AG08396 (cell line): ENCODE measurements at regions not wholly inside any gene's neighbourhood (a gene's known extent, or its start where the extent isn't known, plus 50 kb on each side); places are given as distances from the start of the nearest gene placed in this dataset.
A peak's percentile ranks its signal among the peaks of the same experiment; 100 is the strongest.

Source experiments
- DNase-seq: peaks from one replicate; pipeline ENCODE4 v3.0.0; 2012; ENCODE audit warnings: low spot score, mixed read lengths

DNA sequence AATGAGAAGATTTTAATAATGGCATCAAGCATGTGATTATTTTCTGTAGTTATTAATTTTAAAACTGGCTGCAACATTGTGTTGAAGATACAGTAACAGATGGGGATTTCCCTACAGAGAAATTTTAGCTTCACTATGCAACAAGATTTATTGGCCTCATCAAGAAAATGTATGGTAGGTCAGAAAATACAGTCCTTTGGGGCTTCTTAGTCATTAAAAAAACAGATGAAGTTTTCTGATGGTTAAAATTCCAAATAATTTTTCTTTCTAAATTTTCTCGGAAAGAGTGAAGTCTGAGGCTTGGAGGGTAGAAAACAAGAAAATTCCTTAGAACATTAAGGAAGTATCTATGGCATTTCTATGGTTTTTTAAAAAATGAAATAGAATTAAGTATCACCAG lies 1790.8 kb upstream of the PCDH20 start:
- no peak for DNase-seq

DNA sequence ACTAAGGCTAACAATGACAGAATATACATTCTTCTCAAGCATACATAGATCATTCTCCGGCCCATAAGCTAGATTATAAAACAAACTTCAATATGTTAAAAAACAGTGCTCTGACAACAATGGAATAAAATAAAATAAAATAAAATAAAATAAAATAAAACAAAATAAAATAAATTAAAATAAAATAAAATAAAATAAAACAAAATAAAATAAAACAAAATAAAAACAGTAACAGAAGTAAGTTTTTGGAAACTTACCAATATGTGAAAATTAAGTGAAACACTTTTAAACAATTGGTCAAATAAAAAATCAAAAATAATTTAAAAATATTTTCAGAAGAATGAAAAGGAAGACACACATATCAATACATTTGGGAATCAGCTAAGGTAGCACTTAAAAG lies 1785.8 kb upstream of the PCDH20 start:
- DNase-seq = no peak

DNA sequence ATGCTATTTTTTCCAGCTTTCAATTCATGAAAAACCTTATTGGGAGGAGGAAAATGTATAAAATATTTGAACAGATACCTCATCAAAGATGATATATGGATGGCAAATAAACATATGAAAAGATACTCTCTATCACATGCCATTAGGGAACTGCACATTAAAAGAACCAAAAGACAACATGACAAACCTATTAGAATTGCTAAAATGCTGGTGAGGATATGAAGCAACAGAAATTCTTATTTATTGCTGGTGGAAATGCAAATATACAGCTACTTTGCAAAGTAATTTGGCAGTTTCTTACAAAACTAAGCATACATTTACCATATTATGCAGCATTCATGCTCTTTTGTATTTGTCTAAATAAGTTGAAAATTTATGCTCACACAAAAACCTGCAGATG lies 1783.9 kb upstream of the PCDH20 start:
- DNase-seq = no peak

DNA sequence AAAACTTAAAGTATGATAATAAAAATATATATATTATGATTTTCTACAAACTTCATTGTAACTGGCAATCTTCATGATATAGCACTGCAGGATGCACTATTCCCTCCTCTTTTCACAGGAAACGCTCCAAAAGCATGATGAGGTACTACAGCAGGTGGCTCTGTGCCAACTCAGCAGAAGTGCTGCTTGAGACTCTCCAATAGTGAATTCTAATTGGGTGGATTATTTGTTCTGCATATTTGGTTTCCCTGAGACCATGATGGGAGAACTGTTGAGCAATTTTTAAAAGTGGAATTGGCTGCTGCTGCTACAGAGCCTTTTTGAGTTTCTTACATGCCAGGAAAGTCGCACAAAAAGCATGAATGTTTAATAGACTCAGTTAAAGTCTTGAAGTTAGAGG lies 1782.4 kb upstream of the PCDH20 start:
- DNase-seq = no peak

DNA sequence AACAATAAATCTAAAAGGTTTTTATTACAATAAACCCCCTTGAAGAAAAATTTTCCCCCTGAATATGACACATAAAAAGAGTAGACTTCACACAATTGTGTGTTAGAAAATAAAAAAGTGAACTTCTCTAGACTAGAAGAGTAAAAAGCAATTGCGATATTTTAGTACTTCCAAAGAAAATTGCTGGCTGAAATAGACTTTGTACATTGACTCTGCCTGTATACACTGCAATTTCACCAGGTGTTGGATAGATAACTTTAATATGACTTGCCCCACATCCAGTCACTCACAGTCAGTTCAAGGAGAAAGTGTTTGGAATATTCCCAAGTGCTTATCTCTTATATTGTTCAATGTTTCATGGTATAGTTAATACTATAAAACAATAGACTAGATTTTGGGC lies 1780.1 kb upstream of the PCDH20 start:
- no peak for DNase-seq

DNA sequence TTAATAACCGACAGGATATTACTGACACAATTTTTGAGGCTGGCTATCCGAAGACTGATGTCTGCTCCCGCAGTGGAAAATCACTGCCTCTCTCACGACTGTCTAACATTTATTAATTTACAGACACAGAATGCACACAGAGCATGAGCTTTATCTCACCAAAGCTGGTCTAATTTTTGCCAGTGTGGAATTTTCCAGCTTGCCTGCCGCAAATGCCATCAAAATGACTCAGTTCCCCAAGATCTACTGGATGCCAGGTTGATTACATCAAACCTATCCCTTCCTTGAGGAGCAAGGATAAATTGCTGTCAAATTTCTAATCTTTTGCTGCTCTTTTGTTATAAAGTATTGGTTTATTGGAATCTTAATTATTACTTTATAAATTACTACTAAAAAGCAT lies 1775.1 kb upstream of the PCDH20 start:
- no peak for DNase-seq

DNA sequence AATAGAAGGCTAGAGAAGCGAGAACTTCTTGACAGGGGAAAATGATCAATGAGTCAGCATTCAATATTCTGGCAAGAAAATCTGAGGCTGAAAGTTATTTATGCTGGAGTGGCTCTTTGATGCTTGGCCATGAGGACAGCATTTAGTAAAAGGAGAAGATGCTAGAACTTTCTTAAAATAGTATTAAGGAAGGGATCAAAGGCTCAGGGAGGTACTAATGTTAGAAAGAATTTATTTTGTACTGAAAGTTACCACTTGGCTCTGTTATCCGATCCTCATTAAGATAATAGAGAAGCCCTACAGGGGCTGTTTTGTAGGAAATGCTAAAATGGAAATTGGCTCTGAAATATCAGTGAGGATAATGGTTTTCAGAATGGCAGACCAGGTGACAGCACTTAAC lies 1774.6 kb upstream of the PCDH20 start:
- DNase-seq = no peak

DNA sequence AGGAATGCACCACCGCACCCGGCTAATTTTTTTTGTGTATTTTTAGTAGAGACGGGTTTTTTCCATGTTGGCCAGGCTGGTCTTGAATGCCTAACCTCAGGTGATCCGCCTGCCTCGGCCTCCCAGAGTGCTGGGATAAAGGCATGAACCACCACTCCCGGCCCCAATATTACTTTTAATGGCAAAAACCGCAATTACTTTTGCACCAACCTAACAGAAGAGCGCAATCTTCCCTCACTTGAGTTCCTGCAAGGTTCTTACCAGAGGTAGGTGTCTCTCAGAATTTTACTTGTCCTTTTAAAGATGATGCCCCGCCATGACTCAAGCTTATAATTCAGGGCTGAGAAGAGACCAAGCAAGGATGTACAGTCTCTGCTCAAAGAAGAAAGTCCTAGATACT lies 1774.1 kb upstream of the PCDH20 start:
- no peak for DNase-seq

DNA sequence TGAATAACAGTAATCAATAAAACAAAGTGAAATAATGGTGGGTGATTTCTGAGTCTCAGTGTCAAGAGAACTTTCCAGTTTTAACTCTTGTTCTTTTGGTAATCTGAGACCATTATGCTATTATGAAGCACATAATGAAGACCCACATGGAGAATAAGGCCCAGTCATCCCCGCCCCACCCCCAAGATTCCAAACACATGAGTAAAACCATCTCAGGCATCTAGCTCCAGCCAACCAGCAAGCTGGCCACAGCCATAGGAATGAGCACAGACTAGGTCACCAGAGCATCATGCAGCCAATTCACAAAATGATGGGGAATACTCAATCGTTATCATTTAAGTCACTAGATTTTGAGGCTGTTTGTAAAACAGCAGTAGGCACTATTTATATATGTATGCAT lies 1769.0 kb upstream of the PCDH20 start:
- peak; percentile 1 for DNase-seq

DNA sequence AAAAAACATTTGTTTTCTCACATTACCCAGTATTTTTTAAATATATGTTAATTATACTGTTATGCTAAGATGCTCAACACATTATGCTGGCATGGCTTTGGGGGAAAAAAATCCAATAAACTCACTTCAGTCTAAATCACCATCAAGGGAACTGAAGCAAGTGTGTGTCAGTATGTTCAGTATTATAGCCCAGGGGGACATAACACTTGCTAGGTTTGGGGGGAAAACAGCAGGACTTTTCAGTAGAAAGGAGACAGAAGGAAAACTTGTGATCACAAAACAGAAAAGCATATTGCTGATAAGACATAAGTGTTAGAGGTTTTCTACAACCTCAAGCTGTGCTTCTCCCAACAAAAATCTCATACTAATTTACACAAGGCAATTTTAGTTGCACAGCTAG lies 1759.9 kb upstream of the PCDH20 start:
- no peak for DNase-seq

DNA sequence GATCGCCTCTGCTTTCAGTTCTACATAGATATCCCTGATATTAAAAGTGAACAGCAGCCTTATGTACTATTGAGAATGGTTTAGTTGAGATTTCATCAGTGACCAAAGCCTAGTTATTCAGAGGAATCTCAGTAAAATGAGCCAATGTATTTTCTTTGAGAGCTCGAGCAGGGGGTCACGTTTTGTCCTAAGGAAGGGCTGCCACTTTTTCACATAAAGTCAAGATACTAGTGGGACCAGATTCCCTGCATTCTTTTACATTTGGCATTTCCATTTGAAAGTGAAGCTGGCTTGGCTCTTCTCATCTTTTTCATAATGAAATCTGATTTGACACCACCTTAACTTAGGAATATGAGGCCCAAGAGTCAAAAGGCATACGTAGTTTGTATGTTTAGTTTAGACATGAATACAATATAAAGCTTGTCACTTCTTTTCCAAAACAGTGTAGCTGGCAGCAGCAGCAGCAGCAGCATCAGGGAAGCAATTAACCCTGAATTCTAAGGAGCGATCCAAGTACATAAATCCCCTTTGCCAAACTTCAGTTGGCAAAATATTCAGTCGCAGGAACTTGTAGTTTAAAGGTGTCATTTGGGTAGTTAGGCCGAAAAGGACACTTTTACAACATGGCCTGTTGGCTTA lies 1752.2 kb upstream of the PCDH20 start:
- no peak for DNase-seq

DNA sequence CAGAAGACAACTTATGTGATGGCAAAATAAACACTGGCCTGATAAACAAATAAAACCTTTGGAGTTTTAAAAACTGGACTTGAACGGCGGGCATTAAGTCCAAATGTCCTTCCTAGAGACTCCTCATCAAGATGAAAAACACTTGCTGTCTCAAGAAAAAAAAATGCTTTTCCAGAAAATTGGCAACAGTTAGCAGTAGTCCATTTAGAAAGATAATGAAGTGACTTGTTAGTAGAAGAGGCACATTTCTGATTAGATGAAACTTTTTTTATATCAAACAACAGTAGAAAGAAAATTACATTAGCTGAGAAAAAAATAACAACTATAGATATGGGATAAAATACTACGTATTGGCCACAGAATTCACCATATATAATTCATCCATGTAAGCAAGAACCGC lies 1750.7 kb upstream of the PCDH20 start:
- DNase-seq = no peak

DNA sequence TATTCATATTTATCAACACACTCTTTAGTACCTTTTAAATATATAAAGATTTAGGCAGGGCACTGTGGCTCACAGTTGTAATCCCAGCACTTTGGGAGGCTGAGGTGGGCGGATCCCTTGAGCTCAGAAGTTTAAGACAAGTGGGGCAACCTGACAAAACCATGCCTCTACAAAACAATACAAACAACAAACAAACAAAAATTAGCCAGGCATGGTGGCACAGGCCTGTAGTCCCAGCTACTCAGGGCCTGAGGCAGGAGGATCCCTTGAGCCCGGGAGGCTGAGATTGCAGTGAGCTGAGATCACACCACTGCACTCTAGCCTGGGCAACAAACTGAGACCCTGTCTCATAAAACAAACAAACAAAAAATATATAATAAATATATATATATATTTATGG lies 1748.3 kb upstream of the PCDH20 start:
- DNase-seq = no peak

DNA sequence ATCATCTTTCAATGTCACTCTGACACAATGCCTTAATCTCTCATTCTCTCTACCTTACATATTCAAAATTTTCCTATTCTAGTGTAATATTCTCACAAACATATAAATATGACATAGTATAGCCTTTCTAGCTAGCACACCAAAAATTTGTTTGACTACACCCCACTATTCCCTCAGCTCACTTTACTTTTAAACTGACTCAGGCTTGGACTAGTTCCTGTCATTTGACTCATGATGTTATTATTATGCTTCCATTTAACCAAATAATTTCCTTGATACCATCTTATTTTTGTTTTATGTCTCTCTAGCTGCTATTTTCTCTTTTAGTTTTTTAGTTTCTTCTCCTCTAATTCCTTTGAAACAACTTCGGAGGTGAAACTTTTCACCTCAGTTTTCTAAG lies 1745.6 kb upstream of the PCDH20 start:
- no peak for DNase-seq

DNA sequence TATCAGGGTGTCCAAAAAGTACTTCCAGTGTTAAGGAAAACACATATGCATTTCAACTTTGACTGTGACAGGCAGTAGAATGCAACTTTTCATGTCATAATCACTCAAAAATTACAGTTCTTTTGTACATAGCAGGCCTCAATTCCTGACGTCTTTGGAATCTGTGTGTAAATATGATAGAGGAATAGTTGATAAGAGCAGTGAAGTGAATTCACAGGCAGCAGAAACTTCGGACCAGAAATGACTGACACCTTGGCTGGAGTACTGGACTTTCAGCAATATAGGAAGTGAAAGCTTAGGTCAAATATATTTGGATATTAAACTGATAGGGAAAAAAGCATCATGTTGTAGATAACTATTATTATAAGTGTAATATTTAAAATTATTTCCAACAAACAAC lies 1741.2 kb upstream of the PCDH20 start:
- no peak for DNase-seq

DNA sequence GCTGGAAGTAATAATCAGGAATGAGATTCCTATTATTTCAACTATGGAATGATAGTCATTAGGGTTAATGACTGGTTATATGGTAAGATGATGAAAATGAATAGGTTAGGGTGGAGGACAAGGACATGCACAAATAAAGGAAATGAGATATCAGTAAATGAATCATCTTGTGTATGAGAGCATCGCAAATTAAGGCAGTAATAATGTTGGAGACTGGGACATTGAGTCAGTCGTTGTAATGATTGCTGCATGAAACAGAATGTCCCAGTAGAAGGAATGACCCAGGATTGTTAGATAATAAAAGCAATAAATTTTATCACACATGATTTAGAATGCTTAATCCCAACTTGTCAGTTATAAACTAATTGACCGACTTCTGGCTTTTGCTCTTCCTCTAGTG lies 1733.7 kb upstream of the PCDH20 start:
- no peak for DNase-seq

DNA sequence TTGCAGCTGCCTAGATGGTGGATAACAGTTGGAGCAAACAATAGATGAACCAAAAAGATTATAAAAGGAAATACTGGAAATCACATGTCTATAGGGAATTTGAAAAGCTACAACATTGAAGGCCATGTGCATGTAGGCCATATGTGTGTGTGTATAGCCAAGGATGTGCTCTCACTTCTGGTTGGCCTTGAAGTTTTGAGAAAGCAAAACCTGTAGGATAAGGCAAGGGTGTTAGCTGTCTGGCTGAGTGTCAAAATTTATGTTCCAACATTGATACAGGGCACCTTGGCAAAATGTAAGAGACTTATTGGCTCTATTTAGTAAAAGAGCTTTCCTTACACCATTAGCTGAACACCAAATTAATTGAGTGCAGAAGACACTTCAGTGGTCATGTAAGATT lies 1723.6 kb upstream of the PCDH20 start:
- DNase-seq = no peak

DNA sequence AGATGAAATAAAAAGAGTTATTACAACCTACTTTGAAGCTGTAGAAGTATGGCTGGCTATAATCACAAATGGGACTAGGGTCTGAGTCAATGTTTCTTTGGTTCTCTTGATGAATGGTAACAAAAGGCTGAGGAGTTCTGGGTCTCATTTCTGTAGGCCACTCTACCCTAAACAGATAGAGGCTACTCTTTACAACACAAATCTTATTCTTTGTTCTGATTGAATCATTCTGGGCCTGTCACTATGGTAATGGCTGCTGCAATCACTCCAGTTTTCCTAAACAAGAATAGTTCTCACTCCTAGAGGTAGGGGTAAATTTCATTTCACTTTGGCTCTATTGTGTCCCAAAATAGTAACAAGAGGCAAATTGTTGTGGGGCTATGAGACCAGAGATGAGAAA lies 1714.3 kb upstream of the PCDH20 start:
- DNase-seq = no peak

DNA sequence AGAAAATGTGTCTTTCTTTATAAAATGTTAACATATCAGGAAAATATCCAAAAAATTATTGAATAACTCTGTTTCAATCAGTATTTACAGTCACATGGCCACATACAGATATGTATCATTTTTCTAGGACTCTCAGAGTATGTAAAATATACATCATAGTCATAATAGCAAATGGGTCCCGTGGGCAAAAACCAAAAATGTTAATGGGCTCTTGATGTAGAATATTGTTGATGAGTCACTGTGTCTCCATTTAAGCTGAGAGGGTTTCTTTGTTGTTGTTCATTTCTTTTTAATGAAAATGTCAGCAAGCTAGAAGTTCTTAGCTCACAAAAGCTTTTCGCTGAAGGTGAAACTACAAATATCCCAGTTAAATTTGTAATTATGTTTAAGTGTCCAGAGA lies 1713.1 kb upstream of the PCDH20 start:
- no peak for DNase-seq

DNA sequence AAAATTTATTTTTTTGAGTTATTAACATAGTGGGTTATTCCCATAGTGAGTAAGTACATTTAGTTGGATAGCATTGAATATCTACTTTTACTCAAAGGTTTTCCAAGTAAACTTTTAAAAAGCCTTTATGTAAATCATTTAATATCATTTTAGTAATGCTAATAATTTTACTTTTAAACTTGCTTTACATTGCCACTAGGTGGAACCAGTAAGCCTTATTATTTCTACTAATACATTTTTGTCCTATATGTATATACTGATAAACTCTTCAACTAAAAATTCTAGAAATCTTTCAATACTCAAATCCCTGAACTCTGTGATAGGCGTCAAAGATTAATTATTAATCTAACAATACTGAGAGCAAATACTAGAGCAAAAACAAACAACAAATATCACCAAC lies 1709.2 kb upstream of the PCDH20 start:
- DNase-seq = peak; percentile 0

DNA sequence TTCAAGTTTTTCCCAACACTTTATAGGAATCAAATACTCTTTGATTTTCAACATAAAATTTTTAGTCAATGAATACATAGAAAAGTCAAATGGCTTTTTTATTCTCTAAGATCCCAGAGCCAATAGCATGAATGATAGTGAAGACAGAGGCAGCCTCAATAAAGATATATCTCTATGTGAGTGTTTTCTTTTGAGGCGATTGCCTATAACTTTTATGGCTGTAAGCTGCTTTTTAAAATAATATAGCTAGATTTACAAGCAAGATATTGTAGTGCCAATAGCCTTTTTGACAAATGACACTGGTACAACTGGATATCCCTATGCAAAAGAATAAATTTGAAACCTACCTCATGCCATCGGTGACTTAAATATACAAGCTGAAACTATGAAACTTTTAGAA lies 1705.2 kb upstream of the PCDH20 start:
- no peak for DNase-seq

DNA sequence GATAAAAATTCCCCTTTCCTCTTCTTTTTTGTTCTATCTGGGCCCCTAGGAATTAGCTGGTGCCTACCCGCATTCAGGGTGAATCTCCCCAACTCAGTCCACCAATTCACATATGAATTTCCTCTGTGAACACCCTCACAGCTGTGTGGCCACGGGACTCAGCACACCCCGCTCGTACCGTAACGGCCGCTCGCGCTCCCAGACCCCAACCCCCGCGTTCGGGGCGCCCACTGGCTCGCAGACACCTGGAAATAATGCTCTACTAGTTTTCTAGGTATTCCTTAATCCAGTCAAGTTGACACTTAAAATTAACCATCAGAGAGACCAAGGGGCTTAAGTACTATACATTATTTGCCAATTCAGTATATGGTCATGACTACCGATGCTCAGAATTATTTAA lies 1702.1 kb upstream of the PCDH20 start:
- no peak for DNase-seq

DNA sequence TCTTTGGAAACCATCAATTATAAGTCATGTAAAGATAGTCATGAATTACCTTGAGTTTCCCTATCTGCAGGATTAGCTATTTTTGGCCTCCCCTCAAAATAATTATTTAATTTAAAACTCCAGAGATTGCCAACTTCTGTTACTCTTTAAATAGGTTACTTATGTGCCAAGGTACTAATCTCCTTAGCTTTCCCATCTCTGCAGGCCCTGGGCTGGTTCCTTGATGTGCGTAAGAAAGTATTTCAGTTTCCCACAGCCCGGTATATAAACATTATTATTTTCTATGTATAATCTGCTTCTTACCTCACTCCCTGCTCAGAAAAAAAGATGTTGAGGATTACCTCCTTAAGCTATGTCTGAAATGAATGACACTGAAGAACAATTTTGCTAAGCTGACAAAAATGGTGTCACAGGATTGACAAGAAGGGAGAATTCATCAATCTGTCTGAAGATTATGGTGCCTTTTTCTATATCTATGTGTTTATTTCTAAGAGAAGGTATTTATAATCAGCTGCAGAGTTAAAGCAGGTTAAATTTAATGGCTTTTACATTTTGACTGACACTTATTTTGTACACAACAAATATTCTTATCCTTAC lies 1697.2 kb upstream of the PCDH20 start:
- DNase-seq = no peak

DNA sequence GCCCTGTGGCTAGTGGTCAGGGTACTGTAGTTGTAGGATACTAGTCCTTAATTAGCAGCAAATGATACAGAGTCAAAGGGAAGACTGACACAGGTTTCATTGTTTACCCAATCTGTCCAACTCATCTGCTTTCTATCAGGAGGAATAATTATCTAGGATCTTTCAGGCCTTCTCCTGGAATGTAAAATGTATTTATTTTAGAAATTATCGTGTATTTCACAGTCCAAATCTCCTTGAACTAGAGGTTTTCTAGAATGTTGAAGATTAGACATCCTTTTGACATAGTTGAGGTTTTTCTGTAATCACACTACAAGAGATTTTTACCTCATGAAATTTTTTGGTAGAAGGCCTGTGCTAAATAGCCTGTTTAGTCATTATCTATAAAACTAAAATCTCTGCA lies 1694.8 kb upstream of the PCDH20 start:
- no peak for DNase-seq
